ENCODE measurements at regions not wholly inside any gene's neighbourhood (a gene's known extent, or its start where the extent isn't known, plus 50 kb on each side); places are given as distances from the start of the nearest gene placed in this dataset.

- Histone ChIP-seq H3K27me3 (no peaks in the 10 kb centered on the region), H3K4me3 (no peak overlapping the region), H3K36me3 (replicated peaks in 1 of 2; ENCODE audit: insufficient read depth in 1 of 2, low read depth in 2 of 2) (no peaks in the 10 kb centered on the region), H3K4me1 (no peaks in the 10 kb centered on the region), H3K27ac (no peak overlapping the region), H3K9me3 (no peaks in the 10 kb centered on the region)
- 75 to 77% methylated on average over 6 of the region's 6 CpGs for WGBS, 2 donors
- no peak for TF ChIP-seq POLR2A (IDR thresholded peaks at IDR 0.05)
- TF ChIP-seq CTCF (IDR thresholded peaks at IDR 0.05) = no peak
- ATAC-seq (no peak), DNase-seq (no peak)
- intact Hi-C loops (cut with DNase I) = no loop called here
These were observed 69.4 kb upstream of the LHX1 start for GRCh38 chr17:36867716-36868341.

GRCh38 chr17:36868777-36869176 lies 68.5 kb upstream of the LHX1 start:
- Histone ChIP-seq H3K4me1 (no peaks in the 10 kb centered on the region), H3K36me3 (replicated peaks in 1 of 2; ENCODE audit: insufficient read depth in 1 of 2, low read depth in 2 of 2) (no peaks in the 10 kb centered on the region), H3K4me3 (no peak overlapping the region), H3K27ac (no peak overlapping the region), H3K27me3 (no peaks in the 10 kb centered on the region), H3K9me3 (no peaks in the 10 kb centered on the region)
- intact Hi-C loops (cut with DNase I) = no loop called here
- DNase-seq (no peak), ATAC-seq (no peak)
- WGBS, 2 donors = 61 to 69% methylated on average over 7 to 10 of the region's 10 CpGs
- TF ChIP-seq POLR2A (IDR thresholded peaks at IDR 0.05) (no peak), CTCF (IDR thresholded peaks at IDR 0.05) (no peak)

GRCh38 chr17:36869441-36869840 lies 67.8 kb upstream of the LHX1 start:
- TF ChIP-seq POLR2A (IDR thresholded peaks at IDR 0.05) (no peak), CTCF (IDR thresholded peaks at IDR 0.05) (no peak)
- no peak overlapping the region for H3K27ac ChIP-seq
- H3K4me1 ChIP-seq = no peaks in the 10 kb centered on the region
- no peak for ATAC-seq
- intact Hi-C loops (cut with DNase I) = no loop called here
- no peaks in the 10 kb centered on the region for H3K27me3 ChIP-seq
- DNase-seq = no peak
- no peaks in the 10 kb centered on the region for H3K9me3 ChIP-seq
- WGBS, 2 donors = 52 to 53% methylated on average over 7 to 8 of the region's 8 CpGs
- H3K36me3 ChIP-seq (replicated peaks in 1 of 2; ENCODE audit: insufficient read depth in 1 of 2, low read depth in 2 of 2) = no peaks in the 10 kb centered on the region
- no peak overlapping the region for H3K4me3 ChIP-seq

- no peaks in the 10 kb centered on the region for H3K9me3 ChIP-seq
- no peak overlapping the region for H3K27ac ChIP-seq
- ATAC-seq (no peak), DNase-seq (no peak)
- intact Hi-C loops (cut with DNase I) = no loop called here
- no peaks in the 10 kb centered on the region for H3K4me1 ChIP-seq
- no peak for TF ChIP-seq POLR2A (IDR thresholded peaks at IDR 0.05)
- no peak for TF ChIP-seq CTCF (IDR thresholded peaks at IDR 0.05)
- H3K4me3 ChIP-seq = no peak overlapping the region
- WGBS, 2 donors = 37 to 40% methylated on average over 15 to 18 of the region's 18 CpGs
- no peaks in the 10 kb centered on the region for H3K36me3 ChIP-seq (replicated peaks in 1 of 2; ENCODE audit: insufficient read depth in 1 of 2, low read depth in 2 of 2)
- H3K27me3 ChIP-seq = no peaks in the 10 kb centered on the region
These were observed 67.2 kb upstream of the LHX1 start for GRCh38 chr17:36869856-36870719.

- ATAC-seq = no peak
- Histone ChIP-seq H3K4me1 (no peaks in the 10 kb centered on the region), H3K27ac (no peak overlapping the region), H3K27me3 (no peaks in the 10 kb centered on the region), H3K36me3 (replicated peaks in 1 of 2; ENCODE audit: insufficient read depth in 1 of 2, low read depth in 2 of 2) (no peaks in the 10 kb centered on the region), H3K9me3 (no peaks in the 10 kb centered on the region), H3K4me3 (no peak overlapping the region)
- DNase-seq = no peak
- intact Hi-C loops (cut with DNase I) = no loop called here
- TF ChIP-seq POLR2A (IDR thresholded peaks at IDR 0.05) (no peak), CTCF (IDR thresholded peaks at IDR 0.05) (no peak)
- whole genome bisulfite sequencing, 2 donors = 79 to 86% methylated on average over 1 of the region's 1 CpG
These were observed 66.6 kb upstream of the LHX1 start for GRCh38 chr17:36870720-36870999.
